HG03039 (cell line): ENCODE measurements at regions not wholly inside any gene's neighbourhood (a gene's known extent, or its start where the extent isn't known, plus 50 kb on each side); places are given as distances from the start of the nearest gene placed in this dataset.

ENCODE experiments used
- ATAC-seq: cut with Tn5 transposase; IDR thresholded peaks from one replicate; pipeline ENCODE4 v1.9.1; 2021; ENCODE audit warnings: mild to moderate bottlenecking, moderate library complexity; ENCODE audit not compliant: unreplicated experiment

DNA sequence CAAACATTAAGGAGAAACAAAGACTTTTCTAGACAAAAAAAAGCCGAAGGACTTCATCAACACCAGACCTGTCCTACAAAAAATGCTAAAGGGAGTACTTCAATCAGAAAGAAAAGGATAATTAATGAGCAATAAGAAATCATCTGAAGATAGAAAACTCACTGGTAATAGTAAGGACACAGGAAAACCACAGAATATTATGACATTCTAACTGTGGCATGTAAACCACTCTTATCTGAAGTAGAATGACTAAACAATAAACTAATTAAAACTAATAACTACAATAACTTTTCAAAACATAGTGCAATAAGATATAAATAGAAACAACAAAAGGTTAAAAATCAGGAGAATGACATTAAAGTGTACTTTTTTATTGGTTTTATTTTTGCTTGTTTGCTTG, 584.5 kb upstream of the CCDC54 start:
- no peak for ATAC-seq

DNA sequence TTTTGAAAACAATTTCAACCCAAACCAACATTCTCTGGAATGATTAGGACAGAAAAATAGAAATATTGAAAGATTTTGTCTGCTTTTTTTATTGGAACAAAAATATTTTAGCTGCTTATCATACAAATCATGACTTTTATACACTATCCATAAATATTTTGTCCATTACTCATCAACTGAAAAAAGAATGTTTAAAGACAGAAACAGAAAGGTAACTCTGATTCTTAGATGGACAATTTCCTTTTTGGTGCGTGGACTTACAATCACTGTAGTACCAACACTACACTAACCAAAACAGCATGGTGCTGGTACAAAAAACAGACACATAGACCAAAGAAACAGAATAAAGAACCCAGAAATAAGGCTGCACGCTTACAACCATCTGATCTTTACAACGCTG, 582.8 kb upstream of the CCDC54 start:
- no peak for ATAC-seq

DNA sequence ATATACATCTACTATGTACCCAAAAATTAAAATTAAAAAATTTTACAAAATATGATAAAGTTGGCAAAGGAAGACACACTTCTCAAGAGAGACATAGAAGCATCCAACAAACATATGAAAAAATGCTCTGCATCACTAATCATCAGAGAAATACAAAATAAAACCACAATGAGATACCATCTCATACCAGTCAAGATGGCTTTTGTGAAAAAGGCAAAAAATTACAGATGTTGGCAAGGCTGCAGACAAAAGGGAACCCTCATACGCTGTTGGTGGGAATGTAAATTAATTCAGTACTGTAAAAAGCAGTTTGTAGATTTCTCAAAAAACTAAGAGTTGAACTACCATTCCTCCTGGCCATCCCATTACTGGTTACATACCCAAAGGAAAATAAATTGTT, 581.7 kb upstream of the CCDC54 start:
- ATAC-seq = no peak

DNA sequence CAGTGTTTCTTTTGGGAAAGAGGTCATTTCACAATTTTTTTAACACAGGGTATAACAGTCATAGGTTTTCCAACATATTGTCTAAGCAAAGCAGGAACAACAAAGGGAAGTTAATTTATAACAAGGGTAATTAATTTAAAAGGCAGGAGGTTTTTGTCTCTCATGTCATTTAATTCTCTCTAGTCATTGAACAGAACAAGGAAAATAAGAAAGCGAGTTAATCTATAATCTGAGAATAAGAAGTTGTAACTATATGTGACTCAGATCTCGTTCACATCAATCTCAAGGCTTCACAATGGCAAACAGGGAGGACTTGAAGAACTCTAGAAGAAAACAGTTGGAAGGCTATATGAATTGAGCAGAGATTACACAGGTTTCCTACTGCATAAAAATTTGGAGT, 579.8 kb upstream of the CCDC54 start:
- no peak for ATAC-seq

DNA sequence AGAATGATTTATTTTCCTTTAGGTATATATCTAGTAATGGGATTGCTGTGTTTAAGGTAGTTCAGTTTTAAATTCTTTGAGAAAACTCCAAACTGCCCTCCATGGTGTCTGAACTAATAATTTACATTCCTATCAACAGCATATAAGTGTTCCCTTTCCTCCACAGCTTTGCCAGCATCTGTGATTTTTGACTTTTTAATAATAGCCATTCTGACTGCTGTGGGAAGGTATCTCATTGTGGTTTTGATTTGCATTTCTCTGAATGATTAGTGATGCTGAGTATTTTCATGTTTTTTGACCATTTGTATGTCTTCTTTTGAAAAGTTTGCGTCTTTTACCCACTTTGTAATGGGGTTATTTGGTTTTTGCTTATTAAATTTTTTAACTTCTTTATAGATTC, 571.6 kb upstream of the CCDC54 start:
- no peak for ATAC-seq

DNA sequence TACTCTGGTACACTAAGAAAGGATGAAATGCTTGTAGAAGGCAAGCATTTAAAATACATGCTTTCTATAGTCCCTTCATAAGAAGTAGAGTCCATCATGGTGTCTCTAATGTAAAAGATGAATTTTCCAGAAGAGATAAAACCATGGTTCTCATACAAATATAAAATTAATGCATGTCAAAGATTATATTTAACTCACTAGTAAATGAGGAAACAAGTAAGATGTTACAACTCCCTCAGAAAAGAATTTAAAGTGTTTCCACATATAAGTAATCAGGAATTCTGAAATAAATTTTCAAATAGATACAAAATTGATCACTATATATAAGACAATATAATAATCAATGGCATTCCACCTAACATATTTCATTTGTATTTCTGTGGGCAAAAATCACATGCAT, 570.3 kb upstream of the CCDC54 start:
- no peak for ATAC-seq

DNA sequence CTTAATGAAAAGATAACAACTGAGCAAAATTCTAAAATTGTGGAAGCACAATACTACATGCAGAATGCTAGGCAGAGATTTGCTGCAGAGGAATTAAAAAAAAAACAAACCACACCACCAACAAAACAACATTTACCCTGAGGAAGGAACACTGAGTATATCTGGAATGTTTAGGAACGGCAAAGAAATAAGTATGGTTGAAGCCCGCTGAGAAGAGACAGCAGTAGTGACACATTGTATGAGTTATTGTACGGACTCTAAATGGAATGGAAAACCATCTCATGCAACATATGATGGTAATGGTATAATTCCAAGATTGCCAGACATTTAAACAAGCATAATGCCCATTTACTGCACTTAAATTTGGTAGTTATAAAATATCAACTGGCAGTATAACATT, 568.2 kb upstream of the CCDC54 start:
- ATAC-seq = no peak

DNA sequence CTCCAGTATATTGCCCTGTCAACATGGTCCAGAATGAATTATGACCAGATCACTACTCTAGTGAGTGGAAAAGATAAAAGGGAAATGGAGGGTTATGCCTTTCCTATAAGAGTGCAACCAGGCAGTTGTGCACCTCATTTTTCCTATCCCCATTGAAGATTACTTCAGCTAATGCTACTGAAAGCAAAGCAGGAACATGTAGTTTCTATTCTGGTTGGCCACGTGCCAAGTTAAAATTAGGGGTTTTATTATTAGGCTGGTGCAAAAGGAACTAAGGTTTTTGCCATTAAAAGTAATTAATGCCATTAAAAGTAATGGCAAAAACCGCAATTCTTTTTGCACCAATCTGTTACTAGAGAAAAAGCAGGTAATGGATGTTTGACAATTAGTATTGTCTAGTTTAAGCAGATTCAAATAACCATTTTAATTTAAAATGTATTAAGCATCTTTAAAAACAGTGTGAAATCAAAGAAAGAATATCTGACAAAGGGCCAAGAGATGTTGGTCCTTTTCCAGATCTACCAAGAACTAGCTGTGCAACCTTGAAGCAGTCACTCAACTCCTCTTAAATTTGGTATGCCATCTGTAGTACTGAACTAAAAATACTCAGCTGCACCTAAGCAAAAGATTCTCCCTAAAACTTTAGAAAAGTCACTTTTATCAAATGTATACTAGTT, 567.5 kb upstream of the CCDC54 start:
- no peak for ATAC-seq

DNA sequence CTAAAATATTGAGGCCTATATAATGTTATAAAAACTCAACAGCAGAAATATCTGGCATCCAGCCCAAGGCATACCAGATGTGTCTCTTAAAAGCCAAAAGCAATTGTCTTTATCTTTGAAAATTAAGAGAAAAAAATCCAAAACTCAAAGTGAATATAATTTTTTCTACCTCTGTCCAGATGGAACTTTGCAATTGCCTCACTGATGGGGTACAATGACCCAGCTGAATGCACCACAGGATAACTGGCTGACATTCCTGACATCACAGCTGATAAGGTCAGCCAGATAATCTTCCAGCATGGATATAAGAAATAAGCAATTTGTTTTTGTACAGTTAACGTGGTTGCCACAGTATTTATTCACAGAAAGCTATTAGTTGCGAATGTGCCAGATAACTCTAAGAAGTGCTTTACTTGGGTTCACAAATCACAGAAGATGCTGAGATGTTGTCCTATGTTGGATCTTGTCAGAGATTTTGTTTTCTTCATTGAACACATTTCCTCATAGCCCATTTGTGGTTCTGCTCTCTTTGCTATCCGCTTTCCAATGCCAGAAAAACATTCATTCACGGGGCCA, 566.9 kb upstream of the CCDC54 start:
- ATAC-seq = no peak

DNA sequence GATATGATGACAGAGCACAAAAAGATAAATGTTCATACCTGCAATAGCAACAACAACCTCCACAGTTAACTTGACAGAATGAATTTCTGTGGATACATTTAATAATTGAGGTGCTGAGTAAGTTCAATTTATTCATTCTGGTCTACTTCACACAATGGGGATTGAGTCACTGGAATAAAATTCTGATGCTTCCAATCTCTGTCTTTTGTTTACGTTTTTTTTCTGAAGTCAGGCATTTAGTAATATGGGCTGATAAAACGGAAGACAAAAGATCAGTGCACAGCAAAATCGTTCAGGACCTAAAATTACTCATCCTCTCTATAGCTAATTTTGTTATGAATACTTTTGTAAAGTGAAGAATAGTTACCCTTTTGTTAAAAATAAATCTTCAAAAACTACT, 565.9 kb upstream of the CCDC54 start:
- no peak for ATAC-seq

DNA sequence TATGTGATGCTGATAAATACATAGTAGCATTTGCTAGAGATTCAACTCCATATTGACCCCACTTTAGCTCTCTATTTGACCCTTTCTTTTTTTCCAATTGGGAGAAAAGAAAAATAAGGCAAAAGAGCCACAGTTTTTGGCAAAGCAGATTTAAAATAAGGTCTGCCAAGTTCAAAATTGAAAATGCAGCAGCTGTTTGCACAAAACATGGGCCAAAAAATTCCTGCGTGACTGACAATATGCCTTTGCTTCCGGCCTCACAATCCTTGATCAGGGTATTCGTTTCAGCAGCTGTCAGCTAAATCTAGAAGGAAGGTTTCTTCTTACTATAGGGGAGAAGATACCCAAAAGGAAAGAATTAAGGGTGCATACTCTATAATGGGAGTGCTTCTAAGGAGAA, 563.5 kb upstream of the CCDC54 start:
- ATAC-seq = no peak

DNA sequence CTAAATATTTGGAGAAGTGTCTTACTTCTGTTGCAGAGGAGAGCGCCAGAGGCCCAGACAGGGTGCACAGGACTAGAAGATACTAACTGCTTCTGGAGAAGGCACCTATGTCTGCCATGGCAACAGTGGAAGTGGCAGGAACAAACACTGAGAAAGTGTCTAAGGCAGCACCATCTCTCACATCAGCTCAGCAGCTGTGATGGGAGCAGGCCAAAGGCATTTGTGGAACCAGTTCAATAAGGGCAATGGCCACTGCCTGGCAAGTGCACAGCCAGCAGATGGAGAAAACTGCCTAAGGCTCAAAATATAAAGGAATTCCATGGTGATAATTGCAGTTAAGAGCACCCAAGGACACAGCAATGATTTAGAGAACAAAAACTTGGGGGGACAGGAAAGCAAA, 563.0 kb upstream of the CCDC54 start:
- ATAC-seq = no peak

DNA sequence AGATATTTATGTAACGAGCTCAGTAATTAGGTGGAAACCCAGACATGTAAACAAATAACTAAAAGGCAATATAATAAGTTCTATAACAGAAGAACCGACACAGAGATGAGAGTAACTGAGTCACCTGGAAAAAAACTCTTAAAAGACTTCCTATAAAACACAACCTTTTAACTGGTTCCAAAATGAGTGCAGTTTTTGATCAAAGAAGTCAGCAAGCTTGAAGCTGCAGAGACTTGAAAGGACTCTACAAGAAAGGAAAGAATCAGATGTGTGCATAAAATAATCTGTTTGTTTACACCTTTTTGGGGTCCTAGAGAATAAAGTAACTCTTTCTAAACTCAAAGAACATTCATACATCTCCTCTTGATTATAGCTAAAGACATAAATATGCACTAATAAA, 560.4 kb upstream of the CCDC54 start:
- ATAC-seq = no peak

DNA sequence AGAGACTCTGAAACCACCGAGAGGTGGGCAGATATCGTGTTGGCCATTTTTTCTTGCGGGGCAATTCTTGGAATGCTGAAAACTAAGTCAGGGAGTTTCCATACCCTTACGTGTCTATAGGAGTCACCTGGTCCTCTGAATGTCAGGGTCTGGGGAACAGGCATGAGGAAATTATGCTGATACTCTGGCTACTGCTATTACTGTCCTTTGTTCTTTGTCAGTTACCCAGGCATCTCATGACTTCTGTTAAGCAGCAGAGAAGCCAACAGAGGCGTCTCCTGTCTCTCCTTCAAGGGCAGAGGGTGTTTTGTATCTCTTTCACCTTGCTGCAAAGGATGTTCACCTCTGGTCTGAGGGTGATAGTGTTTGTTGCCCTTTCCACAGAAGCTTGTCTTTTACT, 559.5 kb upstream of the CCDC54 start:
- ATAC-seq = no peak

DNA sequence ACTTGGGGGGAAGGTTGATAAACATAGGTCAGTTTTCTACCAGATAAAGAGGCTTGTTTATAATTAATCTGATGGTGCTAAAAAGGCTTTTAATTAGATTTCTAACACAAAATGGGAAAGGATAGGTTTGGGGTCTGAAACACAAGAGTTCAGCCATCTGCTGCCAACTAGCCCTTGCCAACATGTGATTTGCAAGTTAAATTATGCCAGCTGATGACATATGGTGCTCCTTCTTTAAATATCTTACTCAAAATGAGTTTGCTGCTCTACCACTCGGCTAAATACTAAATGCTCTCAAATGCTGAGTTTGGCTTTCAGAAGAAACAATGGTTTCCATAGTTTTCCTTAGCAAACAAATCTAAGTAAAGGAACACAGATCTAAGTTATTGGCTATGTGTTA, 557.8 kb upstream of the CCDC54 start:
- no peak for ATAC-seq

DNA sequence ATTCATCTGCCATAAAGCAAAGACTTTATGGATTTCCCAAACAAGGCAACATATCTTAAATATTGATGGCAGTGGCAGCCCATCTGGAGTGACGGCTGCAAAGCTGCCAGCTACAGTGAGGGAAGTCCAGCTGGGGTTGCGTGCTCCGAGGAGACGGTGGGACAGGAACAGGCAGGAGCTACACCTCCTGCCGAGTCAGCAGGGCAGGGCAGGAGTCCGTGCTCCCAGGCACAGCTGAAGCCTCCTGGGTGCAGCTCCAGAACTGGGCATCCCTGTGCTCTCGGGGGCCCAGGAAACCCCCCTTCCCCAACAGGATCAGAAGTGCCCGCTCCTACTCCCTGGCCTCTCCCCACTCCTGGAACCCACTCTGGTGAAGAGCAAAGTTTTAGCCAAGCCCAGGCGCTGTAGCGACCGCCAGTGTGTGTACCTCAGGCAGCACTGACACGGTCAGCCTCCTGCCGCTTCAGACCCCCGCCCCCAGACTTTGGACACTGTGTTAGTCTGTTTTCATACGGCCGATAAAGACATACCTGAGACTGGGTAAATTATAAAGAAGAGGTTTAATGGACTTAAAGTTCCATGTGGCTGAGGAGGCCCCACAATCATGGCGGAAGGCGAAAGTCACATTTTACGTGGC, 556.4 kb upstream of the CCDC54 start:
- no peak for ATAC-seq

DNA sequence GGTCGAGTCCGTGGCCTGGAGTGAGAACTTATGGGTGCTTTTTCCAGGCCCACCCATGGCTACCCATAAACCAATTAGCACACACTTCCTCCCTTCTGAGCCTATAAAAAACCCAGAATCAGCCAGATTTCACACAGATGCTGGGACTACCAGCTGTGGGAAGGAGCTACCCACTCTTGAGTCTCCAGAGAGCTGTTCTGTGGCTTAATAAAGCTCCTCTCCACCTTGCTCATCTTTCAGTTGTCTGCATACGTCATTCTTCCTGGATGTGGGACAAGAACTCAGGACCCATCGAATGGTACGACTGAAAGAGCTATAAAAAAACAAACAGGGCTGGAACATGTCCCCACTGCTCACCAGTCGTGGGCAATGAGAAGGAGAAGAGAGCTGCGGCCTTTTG, 555.4 kb upstream of the CCDC54 start:
- ATAC-seq = no peak

DNA sequence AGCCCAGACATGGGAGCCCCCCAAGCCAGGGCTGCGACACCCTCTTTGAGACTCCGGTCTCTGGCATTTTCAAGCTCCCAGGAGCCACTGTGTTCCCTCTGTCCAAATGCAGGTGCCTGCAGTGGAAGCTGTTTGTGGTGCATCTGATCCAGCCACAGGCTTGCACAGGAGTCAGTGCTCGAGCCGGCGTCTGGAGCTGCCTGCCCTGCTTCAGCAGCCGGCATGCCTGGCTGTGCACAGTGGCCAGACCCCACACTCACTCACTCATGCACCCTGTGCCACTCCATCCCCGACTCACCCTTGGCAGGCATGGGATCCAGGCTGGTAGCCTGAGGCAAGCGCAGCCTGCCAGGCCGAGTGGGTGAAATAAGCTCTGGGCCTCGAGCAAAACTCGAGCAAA, 555.0 kb upstream of the CCDC54 start:
- ATAC-seq = no peak

DNA sequence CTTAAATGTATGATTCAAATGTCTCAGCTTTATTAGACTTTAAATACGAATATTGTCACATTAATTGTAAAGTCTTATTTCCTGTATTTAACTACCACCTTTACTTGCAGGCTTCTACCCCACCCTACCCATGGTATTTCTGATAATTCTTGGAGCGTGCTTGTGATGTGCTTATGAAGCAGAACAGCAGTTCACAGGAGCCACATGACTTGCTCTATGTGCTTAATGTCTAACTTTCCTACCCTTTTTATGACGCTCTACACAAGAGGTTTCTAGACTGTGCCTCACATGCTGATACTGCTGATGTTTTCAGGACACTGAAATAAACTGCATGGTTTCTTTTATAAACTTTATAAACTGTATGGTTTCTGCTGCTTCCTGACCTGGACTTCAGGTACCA, 553.5 kb upstream of the CCDC54 start:
- no peak for ATAC-seq

DNA sequence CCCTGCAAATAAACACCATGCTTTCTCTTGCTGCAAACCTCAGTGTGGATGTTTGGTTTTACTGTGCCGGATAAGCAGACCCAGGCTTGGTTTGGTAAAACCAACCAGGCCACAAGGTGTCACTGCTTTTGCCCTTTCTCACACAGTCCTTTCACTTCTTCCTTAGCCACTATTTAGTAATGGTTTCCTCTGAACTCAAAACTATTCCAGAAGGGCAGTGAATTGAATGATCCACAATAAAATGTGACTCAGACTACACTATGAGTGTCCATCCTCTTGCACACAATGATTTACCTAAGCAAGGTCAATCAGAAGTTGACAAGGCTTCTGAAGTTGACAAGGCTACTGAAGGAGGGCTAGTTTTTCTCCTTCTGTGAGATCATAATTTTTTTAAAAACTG, 552.4 kb upstream of the CCDC54 start:
- ATAC-seq = no peak

DNA sequence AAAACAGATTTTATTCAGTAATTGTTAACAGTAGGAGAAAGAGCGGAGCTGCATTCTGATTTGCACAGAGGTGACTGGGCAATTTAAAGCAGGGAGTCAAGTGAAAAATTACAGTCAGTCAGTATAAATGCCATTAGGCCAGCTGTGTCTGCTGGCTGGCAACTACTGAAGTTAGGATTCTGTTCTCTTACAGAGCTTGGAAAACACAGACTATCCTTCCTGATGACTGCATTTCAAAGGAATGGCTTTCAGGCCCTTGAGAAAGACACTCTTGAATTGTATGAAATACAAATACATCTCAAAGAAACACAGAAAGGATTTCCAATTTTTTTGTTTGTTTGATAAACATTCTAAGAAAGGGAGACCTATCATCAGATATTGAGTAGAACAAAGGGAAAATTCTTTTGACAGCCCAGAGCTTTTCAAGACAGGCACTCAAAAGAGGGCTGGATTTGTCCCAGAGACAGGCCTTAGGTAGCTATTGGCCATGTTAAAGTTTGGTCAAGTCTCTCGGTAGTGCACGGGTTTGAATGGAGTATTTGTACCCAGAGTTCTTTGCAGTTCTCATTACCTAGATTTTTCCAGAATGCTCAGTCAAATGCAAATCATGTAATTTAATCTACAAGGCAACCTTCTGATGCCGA, 551.2 kb upstream of the CCDC54 start:
- ATAC-seq = no peak

DNA sequence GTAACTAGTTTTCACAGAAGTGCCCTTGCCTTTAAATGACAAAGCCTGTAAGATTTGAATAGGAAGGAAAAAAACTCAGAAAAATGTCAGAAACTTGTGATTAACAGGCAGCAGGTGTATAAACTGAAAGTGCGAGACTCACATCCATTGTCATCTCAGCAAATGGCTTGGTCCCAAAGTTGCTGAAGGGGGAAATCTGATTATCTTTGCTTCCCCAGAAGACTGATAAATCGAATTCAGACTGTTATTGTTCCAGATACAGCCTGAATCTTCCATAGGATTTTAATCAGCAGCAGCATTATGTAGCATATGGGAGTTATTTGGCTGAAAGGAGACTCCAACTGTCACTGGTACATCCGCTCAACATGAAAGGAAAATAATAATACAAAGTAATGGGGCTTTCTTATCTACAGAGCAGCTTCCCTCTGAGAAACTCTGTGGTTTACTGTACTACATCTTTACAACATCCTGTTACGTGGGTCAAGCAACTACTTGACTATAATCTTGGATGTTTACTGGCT, 550.4 kb upstream of the CCDC54 start:
- ATAC-seq = no peak
